K562 (cell line): ENCODE measurements at regions not wholly inside any gene's neighbourhood (a gene's known extent, or its start where the extent isn't known, plus 50 kb on each side); places are given as distances from the start of the nearest gene placed in this dataset.

Experiments used
- ADNP ChIP-seq: fragments of 200-800 bp; sonication (Bioruptor generic); IDR thresholded peaks from 2 replicates; pipeline ENCODE4 v1.6.1; 2016; ENCODE audit warnings: missing genetic modification characterization, missing compliant biosample characterization
- ELF4 ChIP-seq: fragments of 450-650 bp; formaldehyde crosslinking; IDR thresholded peaks from 2 replicates; pipeline ENCODE4 v1.4.0; 2022; ENCODE audit warnings: missing genetic modification characterization
- FOXA1 ChIP-seq: fragments of 450-650 bp; IDR thresholded peaks from 2 replicates; pipeline ENCODE4 v1.6.1; 2016; ENCODE audit warnings: mild to moderate bottlenecking, borderline replicate concordance
- HIVEP1 ChIP-seq: fragments of 250-450 bp; sonication (Bioruptor Pico); IDR thresholded peaks from 2 replicates; pipeline ENCODE4 v1.4.0; 2020; ENCODE audit warnings: mild to moderate bottlenecking
- IRF9 ChIP-seq: fragments of 450-650 bp; IDR thresholded peaks from 2 replicates; pipeline ENCODE4 v1.6.1; 2016; ENCODE audit warnings: missing biosample characterization, missing genetic modification characterization
- L3MBTL2 ChIP-seq: fragments of 450-650 bp; IDR thresholded peaks from 2 replicates; pipeline ENCODE4 v1.6.1; 2016; ENCODE audit warnings: mild to moderate bottlenecking, moderate library complexity
- LARP7 ChIP-seq: fragments of 450-650 bp; IDR thresholded peaks from 2 replicates; pipeline ENCODE4 v1.6.1; 2016
- NBN ChIP-seq: fragments of 450-650 bp; IDR thresholded peaks from 2 replicates; pipeline ENCODE4 v1.6.1; 2016; ENCODE audit warnings: low read depth, mild to moderate bottlenecking
- NRF1 ChIP-seq, 2 experiments: fragments of 450-650 bp; IDR thresholded peaks in 1 of 2; conservative IDR thresholded peaks in 1 of 2; 2 replicates each; pipeline ENCODE4 v1.6.1; 2014; ENCODE audit warnings: mild to moderate bottlenecking in 2 of 2
- PML ChIP-seq: IDR thresholded peaks from 2 replicates; pipeline ENCODE4 v1.6.1; 2012; ENCODE audit warnings: low read length, inconsistent platforms
- RBM34 ChIP-seq: fragments of 200-400 bp; formaldehyde crosslinking; IDR thresholded peaks from 2 replicates; pipeline ENCODE4 v1.6.1; 2018; ENCODE audit warnings: low read length, borderline replicate concordance; ENCODE audit not compliant: insufficient read depth
- SAFB ChIP-seq: fragments of 200-400 bp; formaldehyde crosslinking; IDR thresholded peaks from 2 replicates; pipeline ENCODE4 v1.6.1; 2017; ENCODE audit warnings: low read depth, low read length, borderline replicate concordance
- SIN3A ChIP-seq, 2 experiments: fragments of 150-350 bp in 1 of 2; IDR thresholded peaks; 2 replicates each; pipeline ENCODE4 v1.6.1; 2011 to 2016; ENCODE audit warnings: borderline replicate concordance in 2 of 2, low read depth in 2 of 2, low read length in 2 of 2, mild to moderate bottlenecking in 2 of 2, moderate library complexity in 2 of 2; ENCODE audit not compliant: control insufficient read depth in 1 of 2
- SLC30A9 ChIP-seq: fragments of 250-450 bp; sonication (Bioruptor Pico); IDR thresholded peaks from 2 replicates; pipeline ENCODE4 v1.8.0; 2022; ENCODE audit warnings: mild to moderate bottlenecking, moderate library complexity
- SREBF2 ChIP-seq: sonication (generic); formaldehyde crosslinking; IDR thresholded peaks from 2 replicates; pipeline ENCODE4 v1.4.0; 2020; ENCODE audit warnings: mild to moderate bottlenecking, missing genetic modification reagents
- TSC22D4 ChIP-seq: fragments of 450-650 bp; IDR thresholded peaks from 2 replicates; pipeline ENCODE4 v1.6.1; 2016; ENCODE audit warnings: missing genetic modification characterization, missing biosample characterization, control low read depth
- USF2 ChIP-seq: sonication (generic); formaldehyde crosslinking; IDR thresholded peaks from 2 replicates; pipeline ENCODE4 v1.5.0; 2020; ENCODE audit warnings: missing genetic modification reagents
- ZBTB40 ChIP-seq, 2 experiments: fragments of 450-650 bp in 1 of 2; sonication (generic) in 1 of 2; formaldehyde crosslinking in 1 of 2; IDR thresholded peaks; 2 replicates each; pipeline versions ENCODE4 v1.7.1 to v1.9.0; 2016 to 2022; ENCODE audit warnings: inconsistent platforms in 1 of 2, mild to moderate bottlenecking in 1 of 2, missing genetic modification reagents in 1 of 2
- ZNF511 ChIP-seq: sonication (generic); formaldehyde crosslinking; IDR thresholded peaks from 2 replicates; pipeline ENCODE4 v1.8.0; 2022; ENCODE audit warnings: mild to moderate bottlenecking, missing genetic modification reagents

GRCh38 chr2:217090024-217090473, 230.2 kb upstream of the TNP1 start (continued):
- TF ChIP-seq HIVEP1 (CRISPR knock-in tag) (no peak), ELF4 (CRISPR knock-in tag) (no peak), NBN (no peak; the same call in 1 of the 2 replicates), SAFB (no peak), NRF1 (conservative IDR thresholded peaks at IDR 0.05 in 1 of 2, IDR thresholded peaks at IDR 0.05 in 1 of 2) (no peak), LARP7 (no peak), PML (no peak), SIN3A (IDR thresholded peaks at IDR 0.05; ENCODE audit: borderline replicate concordance in 2 of 2, control insufficient read depth in 1 of 2, low read depth in 2 of 2, low read length in 2 of 2) (no peak), ZBTB40 (IDR thresholded peaks at IDR 0.05) (no peak), ZBTB40 (CRISPR knock-in tag; IDR thresholded peaks at IDR 0.05) (no peak), SREBF2 (CRISPR knock-in tag) (no peak), IRF9 (tag) (no peak), USF2 (CRISPR knock-in tag) (no peak), TSC22D4 (tag) (no peak), L3MBTL2 (peak; percentile 38; the same call in 1 of the 2 replicates), RBM34 (no peak), ZNF511 (CRISPR knock-in tag) (no peak), FOXA1 (no peak), SLC30A9 (CRISPR knock-in tag) (no peak), ADNP (tag) (no peak)
